HG02870 (cell line): ENCODE measurements at regions not wholly inside any gene's neighbourhood (a gene's known extent, or its start where the extent isn't known, plus 50 kb on each side); places are given as distances from the start of the nearest gene placed in this dataset.
A peak's percentile ranks its signal among the peaks of the same experiment; 100 is the strongest.

Experiments used
- ATAC-seq: cut with Tn5 transposase; IDR thresholded peaks from one replicate; pipeline ENCODE4 v1.9.1; 2021; ENCODE audit warnings: mild to moderate bottlenecking, moderate library complexity; ENCODE audit not compliant: unreplicated experiment

- no peak for ATAC-seq
Measured at GRCh38 chr9:120030847-120031246, 549.1 kb downstream of the CDK5RAP2 start.

- no peak for ATAC-seq
Measured at GRCh38 chr9:120018550-120018949, 561.4 kb downstream of the CDK5RAP2 start.

- no peak for ATAC-seq
Measured at GRCh38 chr9:120018037-120018436, 561.9 kb downstream of the CDK5RAP2 start.

- no peak for ATAC-seq
Measured at GRCh38 chr9:120016231-120016630, 563.7 kb downstream of the CDK5RAP2 start.

GRCh38 chr9:120014796-120015195 is 565.2 kb downstream of the CDK5RAP2 start:
- no peak for ATAC-seq

GRCh38 chr9:120009856-120010255 is 570.1 kb downstream of the CDK5RAP2 start:
- ATAC-seq = no peak

- no peak for ATAC-seq
Measured at GRCh38 chr9:120001536-120001935, 578.4 kb downstream of the CDK5RAP2 start.

GRCh38 chr9:119998614-119999013 is 581.4 kb downstream of the CDK5RAP2 start:
- no peak for ATAC-seq

- no peak for ATAC-seq
Measured at GRCh38 chr9:119991797-119992196, 588.2 kb downstream of the CDK5RAP2 start.

- ATAC-seq = no peak
Measured at GRCh38 chr9:119986713-119987112, 593.3 kb downstream of the CDK5RAP2 start.

GRCh38 chr9:119986205-119986604 is 593.8 kb downstream of the CDK5RAP2 start:
- no peak for ATAC-seq

- ATAC-seq = no peak
Measured at GRCh38 chr9:119974026-119974425, 604.8 kb upstream of the BRINP1 start.

- peak; percentile 93 for ATAC-seq
Measured at GRCh38 chr9:119968836-119969707, 599.8 kb upstream of the BRINP1 start.

- ATAC-seq = no peak
Measured at GRCh38 chr9:119967867-119968535, 598.8 kb upstream of the BRINP1 start.

GRCh38 chr9:119963798-119964372 is 594.6 kb upstream of the BRINP1 start:
- no peak for ATAC-seq

GRCh38 chr9:119963258-119963797 is 594.1 kb upstream of the BRINP1 start:
- no peak for ATAC-seq

GRCh38 chr9:119961774-119962424 is 592.7 kb upstream of the BRINP1 start:
- ATAC-seq = no peak

- ATAC-seq = no peak
Measured at GRCh38 chr9:119959846-119960545, 590.8 kb upstream of the BRINP1 start.

GRCh38 chr9:119956111-119956510 is 586.9 kb upstream of the BRINP1 start:
- no peak for ATAC-seq

- no peak for ATAC-seq
Measured at GRCh38 chr9:119955276-119955675, 586.0 kb upstream of the BRINP1 start.
